Ramos (cell line): ENCODE measurements at regions not wholly inside any gene's neighbourhood (a gene's known extent, or its start where the extent isn't known, plus 50 kb on each side); places are given as distances from the start of the nearest gene placed in this dataset.

ENCODE experiments used
- in situ Hi-C: fragments of 300-500 bp; cut with MboI; formaldehyde crosslinking; loops from one replicate; pipeline ENCODE4 v1.14.3; 2022; ENCODE audit warnings: low sequenced_read_pairs; ENCODE audit not compliant: unreplicated experiment

DNA sequence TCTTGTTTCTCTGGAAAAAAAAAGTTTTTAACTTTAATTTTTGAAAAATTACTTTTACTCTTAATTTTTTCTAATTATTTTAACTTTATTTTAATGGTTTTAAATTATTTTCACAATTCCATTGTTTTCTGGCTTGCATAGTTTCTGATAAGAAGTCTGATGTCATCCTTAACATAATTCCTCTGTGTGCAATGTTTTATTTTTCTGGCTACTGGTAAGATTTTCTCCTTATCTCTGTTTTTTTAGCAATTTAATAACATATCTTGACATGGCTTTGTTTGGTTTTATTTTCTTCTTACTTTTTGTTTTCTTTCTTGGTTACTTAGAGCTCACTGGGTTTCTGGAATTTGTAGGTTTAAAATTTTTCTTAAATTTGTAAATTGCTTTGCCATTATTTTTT is 114.8 kb downstream of the TBXT start:
- in situ Hi-C loops: no loop called here

DNA sequence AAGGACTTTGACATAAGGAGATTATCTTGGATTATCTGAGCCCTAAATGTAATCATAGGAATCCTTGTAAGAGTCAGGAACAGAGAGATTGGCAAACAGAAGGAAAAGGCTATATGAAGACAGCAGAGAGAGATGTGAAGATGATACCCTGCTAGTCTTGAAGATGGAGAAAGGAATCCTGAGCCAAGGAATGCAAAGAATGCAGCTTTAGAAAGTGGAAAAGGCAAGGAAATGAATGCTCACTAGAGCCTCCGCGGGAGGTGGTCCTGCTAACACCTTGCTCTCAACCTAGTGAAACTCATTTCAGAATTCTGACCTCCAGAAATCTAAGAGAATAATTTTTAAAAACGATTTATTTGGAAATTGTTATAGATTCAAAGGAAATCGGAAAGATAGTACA is 117.1 kb downstream of the TBXT start:
- in situ Hi-C loops: no loop called here

DNA sequence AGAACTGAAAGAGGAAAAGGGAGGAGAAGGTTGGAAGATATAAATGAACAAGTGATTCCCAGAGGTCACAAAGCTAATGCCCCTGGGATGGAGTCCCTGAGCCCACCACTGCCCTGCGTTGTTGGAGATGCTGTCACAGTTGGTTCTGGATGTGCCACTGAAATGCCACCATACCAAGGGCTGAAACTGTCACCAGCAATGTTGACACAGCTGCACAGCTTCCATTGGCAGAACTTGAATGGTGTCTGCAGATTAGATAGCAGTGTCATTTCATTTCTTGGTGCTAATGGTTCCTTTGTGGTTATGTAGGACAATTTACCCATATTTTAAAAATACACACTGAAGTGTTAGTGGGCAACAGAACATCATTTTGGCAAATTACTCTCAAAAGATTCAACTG is 120.7 kb downstream of the TBXT start:
- in situ Hi-C loops: no loop called here

DNA sequence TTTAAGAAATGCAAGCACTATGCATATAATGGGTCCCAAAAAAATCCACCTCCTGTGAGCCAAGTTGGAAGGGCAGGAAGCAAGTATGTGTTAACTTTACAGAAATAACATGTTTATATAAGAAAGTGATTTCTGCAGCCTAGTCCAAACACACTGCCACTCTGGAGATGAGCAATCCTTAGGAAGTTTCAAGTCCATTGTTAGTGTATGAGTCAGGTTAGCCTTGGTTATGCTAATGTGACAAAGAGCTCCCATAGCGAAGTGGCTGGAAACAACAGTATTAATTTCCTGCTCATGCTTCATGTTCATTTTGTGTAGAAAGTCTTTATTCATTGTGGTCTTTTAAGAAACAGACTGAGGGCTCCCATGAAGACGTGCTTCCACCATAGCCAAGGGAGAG is 121.4 kb downstream of the TBXT start:
- in situ Hi-C loops: no loop called here

DNA sequence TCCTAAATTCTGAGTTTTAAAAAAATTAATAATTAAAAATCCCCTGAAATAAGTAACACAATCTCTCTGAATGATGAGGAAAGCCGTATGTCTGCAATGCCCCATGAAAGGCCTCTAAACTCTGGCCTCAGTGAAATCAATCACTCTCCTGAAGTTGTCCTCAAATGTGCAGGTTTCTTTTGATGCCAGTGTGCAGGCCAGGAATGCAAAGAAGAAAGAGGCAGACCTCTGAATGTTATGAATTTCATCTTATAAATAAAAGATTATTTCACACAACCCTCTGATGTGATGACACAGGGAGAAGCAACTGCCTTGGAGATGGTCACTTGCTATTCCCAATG is 121.8 kb downstream of the TBXT start:
- in situ Hi-C loops: no loop called here

DNA sequence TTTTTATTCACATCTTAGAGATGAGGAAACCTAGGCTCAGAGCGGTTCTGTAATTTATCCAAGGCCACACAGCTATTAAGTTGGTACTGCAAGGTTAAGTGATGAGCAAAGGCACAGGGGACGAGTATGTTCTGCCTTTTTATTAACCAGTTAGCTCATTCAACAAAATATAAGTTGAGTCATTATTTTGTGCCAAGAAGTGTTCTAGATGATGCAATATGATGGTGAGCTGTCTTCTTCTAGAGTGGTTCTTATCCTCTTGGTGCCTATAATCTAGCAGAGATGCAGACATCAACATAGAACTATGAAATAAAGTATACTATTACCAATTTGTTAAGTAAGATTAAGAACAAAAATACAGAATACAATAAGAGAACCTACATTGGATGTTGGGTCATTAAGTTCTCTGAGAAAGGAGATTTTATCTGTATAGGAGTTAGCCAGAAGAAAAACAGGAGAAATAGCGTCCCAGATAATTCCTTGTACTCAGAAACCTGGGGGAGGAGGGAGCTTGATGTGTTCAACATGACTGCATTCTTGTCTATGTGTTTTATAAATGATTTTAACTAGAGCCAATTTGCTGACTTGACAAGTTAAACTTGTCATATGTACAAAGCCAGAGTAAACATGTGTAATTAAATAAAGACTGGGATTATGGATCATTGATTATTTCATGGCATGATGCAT is 122.3 kb downstream of the TBXT start:
- in situ Hi-C loops: no loop called here

DNA sequence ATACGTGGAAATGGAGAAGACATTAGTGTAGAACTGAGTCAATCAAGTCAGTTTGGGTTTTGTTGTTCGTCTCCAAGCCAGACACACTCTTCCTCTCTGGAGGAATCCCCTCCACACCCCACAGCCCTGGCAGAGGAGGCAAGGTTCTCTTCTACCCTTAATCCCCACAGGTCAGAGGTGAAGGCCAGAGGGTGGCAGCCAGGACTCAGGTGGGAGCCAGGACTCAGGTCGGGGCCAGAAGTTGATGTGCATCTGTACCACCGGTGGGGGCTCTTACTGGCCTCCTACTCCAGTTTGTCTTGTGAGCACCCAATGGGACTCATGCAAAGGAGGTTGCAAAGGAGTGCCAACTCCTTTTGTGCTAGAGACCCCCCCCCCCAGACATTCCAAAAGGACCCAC is 126.4 kb downstream of the TBXT start:
- in situ Hi-C loops: no loop called here

DNA sequence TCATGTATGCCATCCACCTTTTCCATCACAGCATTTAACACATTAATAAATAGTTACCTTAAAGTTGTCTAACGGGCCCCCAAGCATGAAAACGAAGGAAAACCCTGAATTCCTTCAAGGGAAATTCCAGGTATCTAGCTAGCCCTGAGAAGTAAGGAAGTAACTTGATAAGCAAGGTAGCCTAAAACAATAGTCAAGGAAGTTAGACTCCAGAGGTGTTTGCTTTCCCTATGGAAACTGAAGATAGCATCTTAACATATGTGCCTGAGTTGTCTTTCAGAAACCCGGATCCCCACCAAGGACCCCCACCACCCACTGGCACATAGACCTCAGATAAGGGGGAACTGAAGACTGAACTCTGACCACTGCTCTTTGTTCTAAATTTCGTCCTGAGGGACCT is 127.4 kb downstream of the TBXT start:
- in situ Hi-C loops: no loop called here

DNA sequence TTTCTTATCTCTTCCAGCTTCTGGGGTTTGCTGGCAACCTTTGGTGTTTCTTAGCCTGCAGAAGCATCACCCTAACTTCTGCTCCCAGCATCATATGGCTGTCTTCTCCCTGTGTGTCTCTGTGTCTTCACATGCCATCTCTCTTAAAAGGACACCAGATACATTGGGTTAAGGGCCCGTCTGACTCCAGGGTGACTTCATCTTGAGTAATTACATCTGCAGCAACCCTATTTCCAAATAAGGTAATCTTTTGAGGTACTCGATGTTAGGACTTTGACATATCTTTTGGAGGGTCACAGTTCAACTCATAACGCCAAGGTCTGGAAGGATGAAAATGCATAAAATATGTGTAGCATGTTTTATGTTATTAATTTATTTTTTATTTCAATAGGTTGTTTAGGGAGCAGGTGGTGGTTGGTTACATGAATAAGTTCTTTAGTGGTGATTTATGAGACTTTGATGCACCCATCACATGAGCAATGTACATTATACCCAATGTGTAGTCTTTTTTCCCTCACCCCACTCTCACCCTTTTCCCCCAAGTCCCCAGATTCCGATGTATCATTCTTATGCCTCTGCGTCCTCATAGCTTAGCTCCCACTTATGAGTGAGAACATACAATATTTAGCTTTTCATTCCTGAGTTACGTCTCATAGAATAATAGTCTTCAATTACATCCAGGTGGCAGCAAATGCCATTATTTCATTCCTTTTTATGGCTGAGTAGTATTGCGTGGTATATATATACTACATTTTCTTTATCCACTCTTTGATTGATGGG is 131.1 kb downstream of the TBXT start:
- in situ Hi-C loops: no loop called here

DNA sequence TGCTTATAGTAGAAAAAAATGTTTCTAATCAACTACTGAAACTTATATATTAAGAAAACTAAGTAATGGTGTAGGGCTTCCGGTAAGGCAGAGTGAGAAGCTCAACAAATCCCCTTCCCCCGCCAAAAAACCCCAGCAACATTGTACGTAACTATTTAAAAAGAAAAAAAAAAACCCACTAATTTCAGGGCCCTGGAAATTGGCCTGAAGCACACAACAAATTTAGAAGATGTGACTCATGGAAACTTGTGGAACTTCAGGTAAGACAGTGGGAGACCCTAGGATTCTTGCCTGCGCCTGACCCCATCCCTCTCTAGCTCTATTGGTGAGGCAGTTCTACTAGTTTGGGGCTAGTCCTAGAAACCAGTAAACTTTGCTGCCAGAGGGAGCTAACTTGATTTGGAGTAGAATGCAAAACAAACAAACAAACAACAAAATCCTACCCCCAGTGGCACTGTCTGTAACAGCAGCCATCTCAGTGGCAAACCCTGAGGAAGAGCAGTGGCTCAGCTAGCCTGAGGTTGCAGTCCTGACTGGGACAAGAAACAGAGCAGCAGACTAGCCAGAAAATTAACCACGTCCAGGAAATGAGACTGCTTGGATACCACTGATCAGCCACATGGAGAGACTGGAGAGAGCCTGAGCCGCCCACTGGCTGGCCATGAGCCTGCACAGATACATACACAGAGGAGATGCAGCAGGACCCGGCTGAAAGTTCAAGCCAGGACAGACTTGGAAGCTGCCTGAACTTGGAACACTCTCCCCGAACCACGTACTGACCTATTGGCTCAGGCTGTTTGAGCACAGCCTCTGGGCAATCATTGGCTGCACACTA is 135.1 kb downstream of the TBXT start:
- in situ Hi-C loops: no loop called here

DNA sequence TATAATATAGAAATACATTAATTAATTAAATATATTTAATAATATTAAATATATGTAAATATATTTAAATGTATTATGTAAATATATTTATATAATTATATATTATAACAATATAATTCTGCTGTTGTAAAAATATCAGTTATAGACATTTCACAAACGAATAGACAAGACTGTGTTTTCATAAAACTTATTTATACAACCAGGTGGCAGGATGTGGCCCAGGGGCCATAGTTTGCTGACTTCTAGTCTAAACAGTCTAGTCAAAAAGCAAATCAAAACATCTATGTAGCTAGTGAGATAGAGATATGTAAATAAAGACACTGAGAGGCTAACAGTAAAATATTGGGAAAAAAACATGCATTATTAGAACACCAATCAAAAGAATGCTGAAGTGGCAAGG is 136.4 kb downstream of the TBXT start:
- in situ Hi-C loops: no loop called here

DNA sequence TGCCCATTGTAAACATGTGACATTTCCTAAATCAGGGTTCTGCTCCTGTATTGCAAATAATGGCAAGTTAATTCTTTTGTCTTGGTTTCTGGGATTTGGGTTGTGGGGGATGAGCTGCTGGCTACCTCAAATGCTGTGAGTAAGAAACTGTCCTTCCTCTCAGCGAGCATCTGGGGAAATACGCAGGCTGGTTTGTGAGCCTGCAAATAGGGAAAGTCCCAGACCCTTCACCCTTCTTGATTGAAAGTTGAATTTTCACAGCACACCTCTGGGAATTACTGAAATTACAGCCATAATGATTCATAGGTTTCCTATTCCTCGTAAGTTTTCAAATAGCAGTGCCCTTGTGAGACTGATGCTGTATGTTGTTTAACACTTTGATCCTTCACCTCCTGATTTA is 138.1 kb downstream of the TBXT start:
- in situ Hi-C loops: no loop called here

DNA sequence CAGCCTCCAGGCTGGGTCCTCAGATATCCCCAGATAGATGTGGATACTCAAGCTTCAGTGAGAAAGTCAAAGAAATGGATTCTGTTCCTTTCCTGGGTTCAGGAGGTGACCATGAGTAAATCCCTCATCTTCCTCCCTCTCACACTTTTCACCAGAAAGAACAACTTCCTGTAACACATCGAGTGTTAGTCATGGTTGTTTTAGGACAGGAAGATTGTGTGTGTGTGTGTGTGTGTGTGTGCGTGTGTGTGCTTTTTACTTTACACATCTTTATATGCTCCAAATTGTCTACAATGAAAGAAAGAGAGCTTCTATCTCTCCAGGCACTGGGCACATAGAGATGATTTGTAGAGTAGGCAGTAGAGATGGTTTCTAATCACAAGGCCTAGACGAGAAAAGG is 139.9 kb downstream of the TBXT start:
- in situ Hi-C loops: no loop called here

DNA sequence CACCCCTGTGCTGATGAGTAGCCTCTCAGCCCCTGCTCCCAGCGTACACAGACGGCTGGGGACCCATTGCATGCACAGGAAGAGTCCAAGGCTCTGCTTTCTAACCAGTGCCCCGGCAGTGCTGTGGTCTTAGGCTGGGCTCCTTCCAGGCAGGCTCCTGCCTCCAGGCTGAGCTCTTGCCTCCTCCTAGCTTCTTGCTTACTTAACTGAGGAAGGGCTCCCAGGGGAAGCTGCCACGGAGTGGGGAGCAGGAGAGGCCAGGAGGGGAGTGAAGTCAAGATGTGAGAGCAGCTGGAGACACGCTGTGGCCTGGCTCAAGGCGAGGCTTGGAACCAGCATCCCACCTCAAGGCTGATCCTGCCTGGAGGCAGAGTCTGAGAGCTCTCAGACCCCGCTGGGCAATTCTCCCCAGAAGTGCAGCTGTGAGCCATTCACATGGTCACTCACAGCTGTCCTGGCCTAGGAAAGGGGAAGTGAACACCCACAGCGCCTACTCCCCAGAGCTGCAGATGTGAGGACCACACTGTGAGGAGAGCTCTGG is 141.0 kb downstream of the TBXT start:
- in situ Hi-C loops: no loop called here

DNA sequence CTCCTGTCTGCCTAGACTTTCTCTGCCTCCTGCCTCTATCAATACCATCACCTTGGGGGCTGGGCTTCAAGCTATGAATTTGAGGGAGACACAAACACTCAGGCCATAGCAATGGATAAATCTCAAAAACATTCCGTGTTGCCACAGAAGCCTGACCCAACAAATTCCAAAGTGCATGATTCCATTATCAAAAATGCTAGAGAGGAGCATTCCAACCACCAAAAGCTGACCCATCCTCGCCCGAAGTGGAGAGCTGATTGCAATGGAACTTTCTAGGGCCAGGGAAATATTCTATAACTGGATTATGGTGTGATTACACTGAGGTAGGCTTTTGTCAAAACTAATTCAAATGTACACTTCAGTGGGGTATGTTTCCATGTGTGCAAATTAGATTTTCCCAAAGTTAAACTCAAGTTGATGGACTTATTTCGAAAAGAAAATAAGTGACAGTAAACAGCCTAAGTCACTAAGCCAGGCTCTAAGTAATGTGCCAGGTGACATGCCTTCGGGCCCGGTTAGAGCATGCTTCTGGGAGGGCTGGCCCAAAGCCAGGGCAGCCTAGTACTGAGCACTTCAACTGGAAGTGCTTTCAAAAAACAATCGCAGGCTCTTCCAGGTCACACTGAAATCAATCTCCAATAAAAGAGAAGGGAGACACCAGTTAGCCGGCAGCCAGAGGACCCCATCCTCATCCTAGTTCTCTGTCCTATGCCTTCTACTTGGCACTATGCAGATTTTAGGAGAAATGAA is 142.3 kb downstream of the TBXT start:
- in situ Hi-C loops: no loop called here

DNA sequence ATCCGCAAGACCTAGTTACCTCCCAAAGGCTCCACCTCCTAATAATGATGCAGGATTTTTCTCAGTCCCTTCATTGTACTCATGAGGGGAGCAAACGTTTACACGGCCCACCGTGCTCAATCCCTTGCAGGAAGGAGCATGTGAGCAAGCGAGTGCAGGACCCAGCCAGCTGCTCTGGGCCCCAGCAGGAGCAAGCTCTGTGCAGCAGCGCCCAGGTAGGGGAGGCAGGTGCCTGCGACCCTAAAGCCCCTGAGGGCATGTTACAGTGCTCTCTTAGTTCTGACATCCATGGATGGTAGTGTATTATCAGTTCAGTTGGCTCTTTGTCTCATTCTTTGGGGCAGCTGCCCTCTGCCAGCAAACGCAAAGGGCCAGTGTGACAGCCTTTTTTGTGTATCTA is 143.4 kb downstream of the TBXT start:
- in situ Hi-C loops: no loop called here

DNA sequence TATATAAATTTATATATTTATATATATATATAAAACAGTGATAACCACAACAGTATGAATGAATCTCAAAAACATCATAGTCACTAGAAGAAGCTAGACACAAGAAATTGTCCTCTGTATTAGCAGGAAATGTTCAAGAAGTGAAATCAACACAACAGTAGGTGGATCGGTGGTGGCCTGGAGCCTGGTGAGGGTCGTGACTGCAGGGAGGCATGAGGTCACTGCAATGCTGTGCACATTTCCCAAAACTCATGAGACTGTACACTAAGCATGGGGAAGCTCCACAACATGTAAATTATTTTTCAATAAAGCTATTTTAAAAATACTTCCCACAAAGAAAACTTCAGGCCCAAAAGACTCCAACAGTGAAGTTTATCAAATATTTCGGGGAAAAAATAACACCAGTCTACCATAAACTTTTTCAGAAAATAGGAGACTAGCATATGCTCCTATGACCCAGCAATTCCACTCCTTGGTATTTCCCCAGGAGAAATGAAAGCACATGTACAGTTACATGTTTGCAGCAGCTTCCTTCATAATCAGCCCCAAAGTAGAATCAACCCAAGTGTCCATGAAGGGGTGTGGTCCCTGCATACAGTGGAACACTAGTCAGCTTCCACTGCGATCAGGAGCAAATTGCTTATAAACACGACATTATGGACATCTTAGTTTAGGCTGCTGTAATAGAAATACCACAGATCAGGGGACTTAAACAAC is 144.2 kb downstream of the TBXT start:
- in situ Hi-C loops: no loop called here

DNA sequence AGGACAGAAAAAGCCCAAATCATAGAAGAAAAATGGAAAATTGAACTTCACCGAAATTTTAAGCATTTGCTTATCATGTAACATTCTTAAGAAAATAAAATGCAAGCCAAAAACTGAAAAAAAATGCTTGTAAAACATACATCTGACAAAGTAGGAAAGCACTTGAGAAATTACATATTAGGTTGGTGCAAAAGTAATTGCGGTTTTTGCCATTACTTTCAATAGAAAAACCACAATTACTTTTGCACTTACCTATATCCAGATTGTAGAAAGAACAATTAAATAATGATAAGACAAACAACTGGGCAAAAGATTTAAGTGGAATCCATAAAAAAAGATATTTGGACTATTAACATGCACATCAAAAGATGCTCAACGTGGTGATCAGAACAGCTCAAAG is 146.2 kb downstream of the TBXT start:
- in situ Hi-C loops: no loop called here

DNA sequence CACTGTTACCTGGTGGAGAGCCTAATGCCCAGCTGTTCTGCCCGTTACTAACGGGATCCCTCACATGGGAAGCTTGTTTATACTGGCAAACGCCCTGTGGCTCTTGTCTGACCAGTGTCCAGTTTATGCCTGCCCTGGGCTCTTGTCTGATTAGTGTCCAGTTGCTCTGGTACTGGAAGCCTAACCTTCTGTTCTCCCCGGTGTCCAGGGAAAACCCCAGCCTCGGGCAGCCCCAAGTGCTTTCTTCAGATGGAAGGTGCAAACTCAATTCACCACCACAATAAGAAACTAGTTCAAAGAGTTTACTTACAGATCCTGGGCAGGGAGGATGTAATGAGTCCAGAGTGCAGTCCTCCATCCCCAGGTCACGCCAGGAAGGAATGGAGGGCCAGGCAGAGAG is 148.4 kb downstream of the TBXT start:
- in situ Hi-C loops: no loop called here
